Endothelial cell of umbilical vein (primary cell): ENCODE measurements at regions not wholly inside any gene's neighbourhood (a gene's known extent, or its start where the extent isn't known, plus 50 kb on each side); places are given as distances from the start of the nearest gene placed in this dataset.

Experiments
- BruUV-seq: library from RNA; stranded (reverse); fragments of 400-500 nt; replicated peaks from 2 replicates; lab custom pipeline; 2021; lab: Mats Ljungman, UMichigan
- CTCF ChIA-PET: fragments of 300-600, 350-600 bp; sonication (Branson Sonifier 250); formaldehyde crosslinking; loops from one replicate; lab custom pipeline; 2021; ENCODE audit warnings: antibody characterized with exemption, inconsistent platforms; lab: Charles Lee
- POLR2A ChIA-PET: fragments of 300-600, 350-600 bp; sonication (Branson Sonifier 250); formaldehyde crosslinking; loops from one replicate; lab custom pipeline; 2021; ENCODE audit warnings: antibody characterized with exemption, inconsistent platforms; lab: Charles Lee
- DNase-seq: peaks from one replicate; pipeline ENCODE4 v3.0.0-alpha.2; 2011; ENCODE audit warnings: low read depth, low spot score
- FAIRE-seq: peaks from 2 replicates; lab custom pipeline; 2011; peaks lifted over from hg19 to GRCh38; lab: Jason Lieb, UNC
- H2AFZ ChIP-seq: 2 replicates; pipeline ENCODE4 v1.6.0; 2012; ENCODE audit warnings: low read depth, low read length, control low read depth, inconsistent platforms
- H3K27ac ChIP-seq: 2 replicates; pipeline ENCODE4 v1.5.1; 2011; ENCODE audit warnings: low read depth, mild to moderate bottlenecking, control low read depth, low read length, moderate library complexity; ENCODE audit not compliant: insufficient read depth
- H3K27me3 ChIP-seq, 2 experiments: 2 replicates each; pipeline versions ENCODE4 v1.6.0 to v1.6.1; 2011; ENCODE audit warnings: low read length in 2 of 2, mixed read lengths in 1 of 2; ENCODE audit not compliant: control insufficient read depth in 2 of 2, insufficient read depth in 2 of 2
- H3K36me3 ChIP-seq, 2 experiments: 2 replicates in 1 of 2; 3 replicates in 1 of 2; pipeline ENCODE4 v1.5.1; 2011; ENCODE audit warnings: low read length in 2 of 2, mild to moderate bottlenecking in 1 of 2, moderate library complexity in 1 of 2; ENCODE audit not compliant: control insufficient read depth in 2 of 2, insufficient read depth in 2 of 2; ENCODE audit errors: extremely low read depth in 1 of 2
- H3K4me1 ChIP-seq: 3 replicates; pipeline ENCODE4 v1.5.1; 2011; ENCODE audit warnings: mild to moderate bottlenecking, low read length; ENCODE audit not compliant: control insufficient read depth, insufficient read depth; ENCODE audit errors: extremely low read depth
- H3K4me2 ChIP-seq: 2 replicates; pipeline ENCODE4 v1.6.1; 2011; ENCODE audit warnings: low read length, control low read depth, mixed read lengths; ENCODE audit not compliant: insufficient read depth
- H3K4me3 ChIP-seq, 3 experiments: fragments of 200-600 bp in 1 of 3; sonication (generic), shearing (Covaris generic) in 1 of 3; replicated peaks in 1 of 3; 2 replicates each; pipeline ENCODE4 v1.5.1; 2011 to 2016; ENCODE audit warnings: control low read depth in 3 of 3, low read length in 3 of 3, mild to moderate bottlenecking in 2 of 3, inconsistent platforms in 1 of 3, low read depth in 1 of 3, moderate library complexity in 1 of 3; ENCODE audit not compliant: insufficient read depth in 1 of 3
- H3K79me2 ChIP-seq: 2 replicates; pipeline ENCODE4 v1.6.0; 2012; ENCODE audit warnings: low read length, inconsistent platforms; ENCODE audit not compliant: control insufficient read depth, insufficient read depth
- H3K9ac ChIP-seq: replicated peaks from 2 replicates; pipeline ENCODE3; 2011; ENCODE audit warnings: low read length, control low read depth; ENCODE audit not compliant: insufficient read depth; ENCODE audit errors: extremely low read depth
- H3K9me1 ChIP-seq: replicated peaks from 3 replicates; pipeline ENCODE4 v1.6.0; 2011; ENCODE audit warnings: mild to moderate bottlenecking, low read length; ENCODE audit not compliant: control insufficient read depth, insufficient read depth; ENCODE audit errors: extremely low read depth
- H3K9me3 ChIP-seq: replicated peaks from 2 replicates; pipeline ENCODE4 v1.5.1; 2012; ENCODE audit warnings: low read length, inconsistent platforms; ENCODE audit not compliant: control insufficient read depth, insufficient read depth
- H4K20me1 ChIP-seq: replicated peaks from 2 replicates; pipeline ENCODE3; 2011; ENCODE audit warnings: mild to moderate bottlenecking, low read length; ENCODE audit not compliant: control insufficient read depth, insufficient read depth; ENCODE audit errors: extremely low read depth
- EZH2 ChIP-seq: IDR thresholded peaks from 2 replicates; pipeline ENCODE4 v1.6.1; 2012; ENCODE audit warnings: borderline replicate concordance, low read depth, mild to moderate bottlenecking, moderate library complexity, low read length, inconsistent platforms; ENCODE audit not compliant: severe bottlenecking
- FOS ChIP-seq: IDR thresholded peaks from 2 replicates; pipeline ENCODE4 v1.6.1; 2011; ENCODE audit warnings: mild to moderate bottlenecking, low read length, moderate library complexity, borderline replicate concordance; ENCODE audit not compliant: insufficient read depth
- GATA2 ChIP-seq: IDR thresholded peaks from 2 replicates; pipeline ENCODE4 v1.7.0; 2011; ENCODE audit warnings: low read depth, mild to moderate bottlenecking, moderate library complexity, mixed read lengths, low read length; ENCODE audit not compliant: insufficient read length, insufficient read depth
- JUN ChIP-seq: IDR thresholded peaks from 2 replicates; pipeline ENCODE4 v1.6.1; 2011; ENCODE audit warnings: borderline replicate concordance, low read depth; ENCODE audit not compliant: insufficient read length, insufficient read depth
- MYC ChIP-seq: IDR thresholded peaks from one replicate; pipeline ENCODE4 v1.6.1; 2011; ENCODE audit warnings: mild to moderate bottlenecking, low read depth, low read length
- POLR2A ChIP-seq: IDR thresholded peaks from 2 replicates; pipeline ENCODE4 v1.6.1; 2012; ENCODE audit warnings: low read depth, mild to moderate bottlenecking, control low read depth, low read length
- POLR2AphosphoS5 ChIP-seq: IDR thresholded peaks from 2 replicates; pipeline ENCODE4 v1.6.1; 2012; ENCODE audit warnings: low read depth, mild to moderate bottlenecking, control low read depth, low read length, moderate library complexity; ENCODE audit not compliant: insufficient read depth
- dilution Hi-C: fragments of 300-500 bp; cut with MboI; formaldehyde crosslinking; loops from one replicate; pipeline ENCODE4 v1.15.0; 2019; ENCODE audit warnings: low sequenced_read_pairs; ENCODE audit not compliant: extremely low pct_ligation_motif_present
- intact Hi-C: fragments of 100-400 bp; cut with micrococcal nuclease; formaldehyde crosslinking; loops from one replicate; pipeline ENCODE4 v1.10.0; 2022
- TF ChIP-seq, protein P1 (sequence below): IDR thresholded peaks from 2 replicates; pipeline ENCODE4 v1.6.1; 2011; ENCODE audit not compliant: insufficient read depth, insufficient read length
- TF ChIP-seq, protein P2 (sequence below), 2 donors: IDR thresholded peaks; 1 replicate in 1 of 2; 2 replicates in 1 of 2; pipeline ENCODE4 v1.5.1; 2011; ENCODE audit warnings: low read length in 2 of 2, mild to moderate bottlenecking in 2 of 2, moderate library complexity in 2 of 2, control low read depth in 1 of 2, inconsistent platforms in 1 of 2, low read depth in 1 of 2; ENCODE audit not compliant: insufficient read depth in 1 of 2; ENCODE audit errors: extremely low read depth in 1 of 2

DNA sequence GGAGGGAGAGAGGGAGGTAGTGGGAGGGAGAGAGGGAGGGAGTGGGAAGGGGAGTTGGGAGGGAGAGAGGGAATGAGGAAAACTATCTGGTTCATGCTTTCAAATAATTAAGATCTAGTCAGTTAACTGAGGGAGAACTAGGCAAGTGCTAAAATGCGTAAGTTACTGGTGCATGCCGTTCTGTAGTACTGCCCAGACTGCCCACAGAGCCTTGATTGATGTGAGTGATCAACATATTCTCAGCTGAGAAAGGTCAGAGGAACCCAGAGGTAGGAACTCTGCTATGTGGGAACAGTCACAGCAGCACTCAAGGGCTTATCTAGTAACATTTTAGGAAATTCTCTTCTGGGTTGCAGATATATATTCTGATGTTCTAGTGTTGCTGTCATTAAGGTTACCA, 149.8 kb upstream of the ROBO1 start:
- H3K4me1 ChIP-seq = no peaks in the 10 kb centered on the region
- H3K79me2 ChIP-seq = no peaks in the 10 kb centered on the region
- no peak overlapping the region for H3K9ac ChIP-seq
- no peaks in the 10 kb centered on the region for H3K9me3 ChIP-seq
- intact Hi-C loops = no loop called here
- no TSS peak for BruUV-seq
- no peak overlapping the region for H3K4me2 ChIP-seq
- DNase-seq (no peak), FAIRE-seq (peak; percentile 4)
- dilution Hi-C loops = no loop called here
- CTCF ChIA-PET = no interaction called here
- POLR2A ChIA-PET = no interaction called here
- no peaks in the 10 kb centered on the region for H4K20me1 ChIP-seq
- no peaks in the 10 kb centered on the region for H3K36me3 ChIP-seq
- TF ChIP-seq POLR2A (no peak), POLR2AphosphoS5 (no peak)
- no peaks in the 10 kb centered on the region for H3K9me1 ChIP-seq
- no peak overlapping the region for H2AFZ ChIP-seq
- no peak overlapping the region for H3K4me3 ChIP-seq
- no peak overlapping the region for H3K27ac ChIP-seq
- no peaks in the 10 kb centered on the region for H3K27me3 ChIP-seq

DNA sequence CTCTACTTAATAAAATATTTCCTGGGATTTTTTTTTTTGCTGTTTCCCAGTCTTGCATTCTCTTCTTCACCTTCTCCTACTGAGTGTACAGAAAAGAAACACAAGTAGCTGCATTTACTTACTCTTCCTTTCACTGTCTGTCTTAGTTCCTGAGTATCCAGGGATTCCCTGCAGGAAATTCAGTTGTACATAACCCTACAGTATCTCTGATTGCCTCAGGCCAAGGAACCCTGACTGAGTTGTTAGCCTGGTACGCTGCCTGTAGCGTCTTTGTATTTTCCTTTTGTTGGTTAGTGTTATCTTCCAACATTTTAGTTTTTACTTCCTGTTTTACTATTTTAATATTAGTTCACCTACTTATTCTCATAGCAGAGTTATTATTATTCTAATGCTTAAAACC, 142.5 kb upstream of the ROBO1 start:
- Histone ChIP-seq H3K4me1 (no peaks in the 10 kb centered on the region), H4K20me1 (no peaks in the 10 kb centered on the region), H3K36me3 (no peaks in the 10 kb centered on the region), H3K9me1 (no peaks in the 10 kb centered on the region), H3K79me2 (no peaks in the 10 kb centered on the region), H3K27ac (no peak overlapping the region), H3K9me3 (no peaks in the 10 kb centered on the region), H3K4me3 (no peak overlapping the region), H3K9ac (no peak overlapping the region), H3K4me2 (no peak overlapping the region), H3K27me3 (no peaks in the 10 kb centered on the region), H2AFZ (no peak overlapping the region)
- ChIA-PET POLR2A (no interaction called here), CTCF (no interaction called here)
- dilution Hi-C loops (no loop called here), intact Hi-C loops (no loop called here)
- no TSS peak for BruUV-seq
- FAIRE-seq (no peak), DNase-seq (no peak)
- TF ChIP-seq JUN (no peak), POLR2AphosphoS5 (no peak), POLR2A (no peak), FOS (no peak), GATA2 (no peak), EZH2 (no peak), MYC (no peak)
- TF ChIP-seq, protein P1, sequence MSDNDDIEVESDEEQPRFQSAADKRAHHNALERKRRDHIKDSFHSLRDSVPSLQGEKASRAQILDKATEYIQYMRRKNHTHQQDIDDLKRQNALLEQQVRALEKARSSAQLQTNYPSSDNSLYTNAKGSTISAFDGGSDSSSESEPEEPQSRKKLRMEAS = no peak
- TF ChIP-seq, protein P2, sequence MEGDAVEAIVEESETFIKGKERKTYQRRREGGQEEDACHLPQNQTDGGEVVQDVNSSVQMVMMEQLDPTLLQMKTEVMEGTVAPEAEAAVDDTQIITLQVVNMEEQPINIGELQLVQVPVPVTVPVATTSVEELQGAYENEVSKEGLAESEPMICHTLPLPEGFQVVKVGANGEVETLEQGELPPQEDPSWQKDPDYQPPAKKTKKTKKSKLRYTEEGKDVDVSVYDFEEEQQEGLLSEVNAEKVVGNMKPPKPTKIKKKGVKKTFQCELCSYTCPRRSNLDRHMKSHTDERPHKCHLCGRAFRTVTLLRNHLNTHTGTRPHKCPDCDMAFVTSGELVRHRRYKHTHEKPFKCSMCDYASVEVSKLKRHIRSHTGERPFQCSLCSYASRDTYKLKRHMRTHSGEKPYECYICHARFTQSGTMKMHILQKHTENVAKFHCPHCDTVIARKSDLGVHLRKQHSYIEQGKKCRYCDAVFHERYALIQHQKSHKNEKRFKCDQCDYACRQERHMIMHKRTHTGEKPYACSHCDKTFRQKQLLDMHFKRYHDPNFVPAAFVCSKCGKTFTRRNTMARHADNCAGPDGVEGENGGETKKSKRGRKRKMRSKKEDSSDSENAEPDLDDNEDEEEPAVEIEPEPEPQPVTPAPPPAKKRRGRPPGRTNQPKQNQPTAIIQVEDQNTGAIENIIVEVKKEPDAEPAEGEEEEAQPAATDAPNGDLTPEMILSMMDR (IDR thresholded peaks at IDR 0.05; ENCODE audit: extremely low read depth in 1 of 2, insufficient read depth in 1 of 2, low read depth in 1 of 2, low read length in 2 of 2) = no peak
